ENCODE measurements at regions not wholly inside any gene's neighbourhood (a gene's known extent, or its start where the extent isn't known, plus 50 kb on each side); places are given as distances from the start of the nearest gene placed in this dataset.

DNA sequence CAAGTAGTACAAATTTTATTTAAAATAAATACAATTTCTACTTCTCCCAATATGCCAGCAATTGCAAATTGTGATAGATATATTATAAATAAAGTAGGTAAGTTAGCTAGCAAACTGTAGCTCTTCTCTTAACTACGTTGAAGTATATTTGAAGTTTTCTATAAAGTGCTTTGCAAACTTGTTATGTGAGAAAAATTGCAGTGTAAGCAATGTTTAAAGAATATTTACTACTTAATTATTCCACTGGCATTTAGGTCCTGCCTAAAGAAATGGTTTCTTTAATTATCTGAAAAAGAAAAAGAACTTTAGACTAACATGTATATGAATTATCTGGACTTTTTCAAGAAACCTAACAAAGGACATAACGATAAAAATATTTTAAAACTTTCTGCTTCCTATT, 1350.0 kb upstream of the CDH9 start:
- no peak for TF ChIP-seq POLR2A (IDR thresholded peaks at IDR 0.05)
- TF ChIP-seq, protein P1, sequence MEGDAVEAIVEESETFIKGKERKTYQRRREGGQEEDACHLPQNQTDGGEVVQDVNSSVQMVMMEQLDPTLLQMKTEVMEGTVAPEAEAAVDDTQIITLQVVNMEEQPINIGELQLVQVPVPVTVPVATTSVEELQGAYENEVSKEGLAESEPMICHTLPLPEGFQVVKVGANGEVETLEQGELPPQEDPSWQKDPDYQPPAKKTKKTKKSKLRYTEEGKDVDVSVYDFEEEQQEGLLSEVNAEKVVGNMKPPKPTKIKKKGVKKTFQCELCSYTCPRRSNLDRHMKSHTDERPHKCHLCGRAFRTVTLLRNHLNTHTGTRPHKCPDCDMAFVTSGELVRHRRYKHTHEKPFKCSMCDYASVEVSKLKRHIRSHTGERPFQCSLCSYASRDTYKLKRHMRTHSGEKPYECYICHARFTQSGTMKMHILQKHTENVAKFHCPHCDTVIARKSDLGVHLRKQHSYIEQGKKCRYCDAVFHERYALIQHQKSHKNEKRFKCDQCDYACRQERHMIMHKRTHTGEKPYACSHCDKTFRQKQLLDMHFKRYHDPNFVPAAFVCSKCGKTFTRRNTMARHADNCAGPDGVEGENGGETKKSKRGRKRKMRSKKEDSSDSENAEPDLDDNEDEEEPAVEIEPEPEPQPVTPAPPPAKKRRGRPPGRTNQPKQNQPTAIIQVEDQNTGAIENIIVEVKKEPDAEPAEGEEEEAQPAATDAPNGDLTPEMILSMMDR (IDR thresholded peaks at IDR 0.05): no peak

Data from Peyer's patch (tissue), 4 donors.